Transverse colon (tissue), 4 donors: ENCODE measurements at regions not wholly inside any gene's neighbourhood (a gene's known extent, or its start where the extent isn't known, plus 50 kb on each side); places are given as distances from the start of the nearest gene placed in this dataset.

Source experiments
- DNase-seq: peaks from one replicate; pipeline ENCODE4 v3.0.0-alpha.2; 2019
- H3K27ac ChIP-seq, 4 donors: fragments of 200-600 bp; sonication (generic); 2 replicates each; pipeline ENCODE4 v1.5.1; 2016 to 2018; ENCODE audit warnings: inconsistent platforms in 4 of 4
- H3K27me3 ChIP-seq: fragments of 200-600 bp; sonication (generic); 2 replicates; pipeline ENCODE4 v1.5.1; 2017; ENCODE audit warnings: inconsistent platforms
- H3K36me3 ChIP-seq, 4 donors: fragments of 200-600 bp; sonication (generic); 2 replicates each; pipeline ENCODE4 v1.5.1; 2017 to 2019; ENCODE audit warnings: inconsistent platforms in 4 of 4
- H3K4me1 ChIP-seq, 4 donors: fragments of 200-600 bp; sonication (generic); 2 replicates each; pipeline ENCODE4 v1.5.1; 2017 to 2020; ENCODE audit warnings: inconsistent platforms in 4 of 4
- H3K4me3 ChIP-seq, 4 donors: fragments of 200-600 bp; sonication (generic); 1 replicate in 1 of 4; 2 replicates in 3 of 4; pipeline versions ENCODE4 v1.5.1 to v1.6.1; 2017 to 2019; ENCODE audit warnings: inconsistent platforms in 4 of 4
- H3K9me3 ChIP-seq, 2 donors: fragments of 200-600 bp; sonication (generic); 2 replicates each; pipeline ENCODE4 v1.5.1; 2017 to 2019; ENCODE audit warnings: inconsistent platforms in 2 of 2
- CTCF ChIP-seq, 5 experiments: fragments of 200-600 bp in 3 of 5; fragments of 450-650 bp in 2 of 5; sonication (generic) in 3 of 5; IDR thresholded peaks; 1 replicate in 2 of 5; 2 replicates in 3 of 5; pipeline ENCODE4 v1.5.1; 2016 to 2017; ENCODE audit warnings: antibody characterized with exemption in 5 of 5, inconsistent platforms in 3 of 5, mild to moderate bottlenecking in 2 of 5, moderate library complexity in 1 of 5
- EP300 ChIP-seq: sonication (generic); formaldehyde crosslinking; IDR thresholded peaks from one replicate; pipeline ENCODE4 v1.6.1; 2017; ENCODE audit warnings: antibody characterized with exemption, low read depth
- POLR2A ChIP-seq: fragments of 450-650 bp; IDR thresholded peaks from one replicate; pipeline ENCODE4 v1.6.1; 2016; ENCODE audit warnings: antibody characterized with exemption, mild to moderate bottlenecking, moderate library complexity
- POLR2AphosphoS5 ChIP-seq, 3 donors: sonication (generic); formaldehyde crosslinking; IDR thresholded peaks; one replicate each; pipeline ENCODE4 v1.6.1; 2016; ENCODE audit warnings: antibody characterized with exemption in 3 of 3
- WGBS, 2 donors: methylation state at CpG; one replicate each; pipeline ENCODE4 v1.1.5; 2018; ENCODE audit warnings: low coverage in 1 of 2; 5-methylcytosine and 5-hydroxymethylcytosine counted together
- in situ Hi-C, 4 donors: fragments of 200-750 bp; cut with MboI; loops; one replicate each; pipeline versions ENCODE4 v1.15.0 to v1.15.1; 2017; ENCODE audit warnings: low sequenced_read_pairs in 3 of 4, low pct_ligation_motif_present in 1 of 4, low pct_unique_long_range_greater_than_20kb in 1 of 4
- intact Hi-C: fragments of 100-400 bp; cut with DNase I; formaldehyde crosslinking; loops from one replicate; pipeline ENCODE4 v1.15.1; 2023; ENCODE audit warnings: low total_unique reads

GRCh38 chr20:55650657-55651360 lies 354.5 kb downstream of the CBLN4 start:
- TF ChIP-seq CTCF (IDR thresholded peaks at IDR 0.05) (no peak), EP300 (no peak), POLR2AphosphoS5 (IDR thresholded peaks at IDR 0.05) (no peak), POLR2A (no peak)
- 34 to 41% methylated on average over 6 of the region's 6 CpGs for WGBS, 2 donors

GRCh38 chr20:55649254-55649653 lies 356.1 kb downstream of the CBLN4 start:
- H3K9me3 ChIP-seq: no peaks in the 10 kb centered on the region
- H3K27me3 ChIP-seq: no peaks in the 10 kb centered on the region
- no peak overlapping the region for H3K27ac ChIP-seq
- no peak for DNase-seq
- H3K4me3 ChIP-seq: no peak overlapping the region
- intact Hi-C loops (no loop called here), in situ Hi-C loops (no loop called here)
- TF ChIP-seq CTCF (IDR thresholded peaks at IDR 0.05) (no peak), EP300 (no peak), POLR2A (no peak), POLR2AphosphoS5 (IDR thresholded peaks at IDR 0.05) (no peak)
- H3K36me3 ChIP-seq: no peaks in the 10 kb centered on the region
- WGBS, 2 donors: 79 to 83% methylated on average over 4 to 6 of the region's 6 CpGs
- peaks cover 0 to 6% (median 3%) of the 10 kb centered on the region in 4 donors for H3K4me1 ChIP-seq

More at GRCh38 chr20:55650657-55651360, 354.5 kb downstream of the CBLN4 start:
- H3K4me1 ChIP-seq: peaks cover 0 to 6% (median 3%) of the 10 kb centered on the region in 4 donors
- no peak for DNase-seq
- no peak overlapping the region for H3K4me3 ChIP-seq
- no peak overlapping the region for H3K27ac ChIP-seq
- H3K36me3 ChIP-seq: no peaks in the 10 kb centered on the region
- in situ Hi-C loops (loop anchor here in 1 of 4 donors (25.0 kb wide), 1 partner anchor 111 kb away; no protein-coding TSS in a partner anchor), intact Hi-C loops (no loop called here)
- H3K27me3 ChIP-seq: no peaks in the 10 kb centered on the region
- H3K9me3 ChIP-seq: no peaks in the 10 kb centered on the region

- WGBS, 2 donors: 77 to 82% methylated on average over 3 to 4 of the region's 4 CpGs
- Histone ChIP-seq H3K9me3 (no peaks in the 10 kb centered on the region), H3K4me3 (no peak overlapping the region), H3K27me3 (no peaks in the 10 kb centered on the region), H3K36me3 (no peaks in the 10 kb centered on the region), H3K27ac (no peak overlapping the region), H3K4me1 (peaks cover 0 to 6% (median 3%) of the 10 kb centered on the region in 4 donors)
- in situ Hi-C loops (no loop called here), intact Hi-C loops (no loop called here)
- DNase-seq: no peak
- TF ChIP-seq EP300 (no peak), POLR2A (no peak), CTCF (IDR thresholded peaks at IDR 0.05) (no peak), POLR2AphosphoS5 (IDR thresholded peaks at IDR 0.05) (no peak)
Observed at GRCh38 chr20:55646851-55647250, 358.5 kb downstream of the CBLN4 start.

GRCh38 chr20:55641497-55641896 lies 363.8 kb downstream of the CBLN4 start:
- in situ Hi-C loops: no loop called here
- no peaks in the 10 kb centered on the region for H3K9me3 ChIP-seq
- no peaks in the 10 kb centered on the region for H3K36me3 ChIP-seq
- H3K4me3 ChIP-seq: no peak overlapping the region
- 45 to 67% methylated on average over 1 of the region's 1 CpG for WGBS, 2 donors
- no peak for TF ChIP-seq POLR2A
- TF ChIP-seq POLR2AphosphoS5 (IDR thresholded peaks at IDR 0.05): no peak
- no peak for TF ChIP-seq EP300
- TF ChIP-seq CTCF (IDR thresholded peaks at IDR 0.05): no peak
- no peaks in the 10 kb centered on the region for H3K27me3 ChIP-seq
- no peak overlapping the region for H3K27ac ChIP-seq
- DNase-seq: no peak
- intact Hi-C loops: no loop called here
- H3K4me1 ChIP-seq: no peaks in the 10 kb centered on the region
